Nephron progenitor cell (in vitro differentiated cells): ENCODE measurements at regions not wholly inside any gene's neighbourhood (a gene's known extent, or its start where the extent isn't known, plus 50 kb on each side); places are given as distances from the start of the nearest gene placed in this dataset.

Experiments used
- DNase-seq: peaks from one replicate; pipeline ENCODE4 v3.0.0; 2021
- H3K27ac Mint-ChIP-seq: 2 replicates; pipeline ENCODE4 v1.8.0; 2021; ENCODE audit warnings: mild to moderate bottlenecking, moderate library complexity, mixed read lengths
- H3K27me3 Mint-ChIP-seq: 2 replicates; pipeline ENCODE4 v1.8.0; 2021; ENCODE audit warnings: mild to moderate bottlenecking, low read depth, mixed read lengths; ENCODE audit not compliant: poor library complexity
- H3K36me3 Mint-ChIP-seq: 2 replicates; pipeline ENCODE4 v1.8.0; 2021; ENCODE audit warnings: low read depth, mixed read lengths
- H3K4me1 Mint-ChIP-seq: 2 replicates; pipeline ENCODE4 v1.8.0; 2021; ENCODE audit warnings: mixed read lengths
- H3K4me3 Mint-ChIP-seq: 2 replicates; pipeline ENCODE4 v1.8.0; 2021; ENCODE audit warnings: mild to moderate bottlenecking, moderate library complexity, mixed read lengths
- H3K9me3 Mint-ChIP-seq: 2 replicates; pipeline ENCODE4 v1.8.0; 2021; ENCODE audit warnings: mild to moderate bottlenecking, moderate library complexity, mixed read lengths
- TF ChIP-seq, protein P1 (sequence below): fragments of 200-600 bp; sonication (generic); IDR thresholded peaks from 2 replicates; pipeline ENCODE4 v1.5.0; 2021; ENCODE audit warnings: antibody characterized with exemption

DNA sequence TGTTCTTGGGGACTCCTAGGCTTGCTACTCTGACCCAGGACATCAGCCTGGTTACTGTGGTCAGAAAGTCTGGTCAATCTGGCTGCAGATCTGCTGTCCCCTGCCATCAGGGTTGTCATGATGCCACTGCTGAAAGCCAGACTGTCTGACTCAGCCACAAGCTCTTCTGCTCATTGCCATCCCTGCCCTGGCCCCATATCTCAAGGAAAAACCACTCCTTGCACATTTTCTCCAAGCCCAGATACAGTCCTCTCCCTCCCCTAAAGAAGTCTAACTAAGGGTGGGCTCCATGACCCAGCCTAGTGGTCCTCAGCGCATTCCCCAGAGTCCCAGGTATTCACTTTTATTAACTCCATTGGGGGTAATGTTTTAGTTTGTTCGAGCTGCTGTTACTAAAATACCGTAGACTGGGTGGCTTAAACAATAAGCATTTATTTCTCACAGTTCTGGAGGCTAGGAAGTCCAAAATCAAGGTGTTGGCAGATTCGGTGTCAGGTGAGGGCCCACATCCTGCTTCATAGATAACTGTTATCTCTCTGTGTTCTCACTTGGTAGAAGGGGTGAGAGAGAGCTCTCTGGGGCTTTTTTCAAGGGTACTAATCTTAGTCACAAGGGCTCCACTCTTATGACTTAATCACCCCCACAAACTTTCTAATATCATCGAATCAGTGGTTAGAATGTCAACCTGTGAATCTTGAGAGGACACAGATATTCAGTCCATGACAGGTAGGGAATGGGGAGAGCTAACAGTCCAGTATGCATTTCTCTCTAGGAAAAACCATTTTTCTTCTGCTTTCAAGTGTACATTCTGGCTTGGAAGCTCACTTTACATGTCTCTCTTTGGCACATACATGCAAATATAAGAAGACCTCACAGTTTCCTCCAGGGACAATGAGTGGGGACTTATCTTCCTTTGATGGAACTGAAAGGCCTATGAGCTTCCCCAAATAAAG is 94.8 kb upstream of the CXCR4 start:
- Mint-ChIP-seq H3K27me3 (peaks cover 7% of the 10 kb centered on the region), H3K4me3 (no peak overlapping the region), H3K4me1 (peaks cover 25% of the 10 kb centered on the region), H3K27ac (no peak overlapping the region), H3K36me3 (peaks cover 24% of the 10 kb centered on the region), H3K9me3 (peaks cover 44% of the 10 kb centered on the region)
- DNase-seq = no peak
- TF ChIP-seq, protein P1, sequence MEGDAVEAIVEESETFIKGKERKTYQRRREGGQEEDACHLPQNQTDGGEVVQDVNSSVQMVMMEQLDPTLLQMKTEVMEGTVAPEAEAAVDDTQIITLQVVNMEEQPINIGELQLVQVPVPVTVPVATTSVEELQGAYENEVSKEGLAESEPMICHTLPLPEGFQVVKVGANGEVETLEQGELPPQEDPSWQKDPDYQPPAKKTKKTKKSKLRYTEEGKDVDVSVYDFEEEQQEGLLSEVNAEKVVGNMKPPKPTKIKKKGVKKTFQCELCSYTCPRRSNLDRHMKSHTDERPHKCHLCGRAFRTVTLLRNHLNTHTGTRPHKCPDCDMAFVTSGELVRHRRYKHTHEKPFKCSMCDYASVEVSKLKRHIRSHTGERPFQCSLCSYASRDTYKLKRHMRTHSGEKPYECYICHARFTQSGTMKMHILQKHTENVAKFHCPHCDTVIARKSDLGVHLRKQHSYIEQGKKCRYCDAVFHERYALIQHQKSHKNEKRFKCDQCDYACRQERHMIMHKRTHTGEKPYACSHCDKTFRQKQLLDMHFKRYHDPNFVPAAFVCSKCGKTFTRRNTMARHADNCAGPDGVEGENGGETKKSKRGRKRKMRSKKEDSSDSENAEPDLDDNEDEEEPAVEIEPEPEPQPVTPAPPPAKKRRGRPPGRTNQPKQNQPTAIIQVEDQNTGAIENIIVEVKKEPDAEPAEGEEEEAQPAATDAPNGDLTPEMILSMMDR = no peak

GRCh38 chr2:136211701-136212100 is 93.8 kb upstream of the CXCR4 start:
- no peak for DNase-seq
- Mint-ChIP-seq H3K27me3 (peaks cover 7% of the 10 kb centered on the region), H3K4me1 (peaks cover 25% of the 10 kb centered on the region), H3K9me3 (peaks cover 44% of the 10 kb centered on the region), H3K36me3 (peaks cover 24% of the 10 kb centered on the region), H3K27ac (no peak overlapping the region), H3K4me3 (no peak overlapping the region)
- TF ChIP-seq, protein P1 = no peak

DNA sequence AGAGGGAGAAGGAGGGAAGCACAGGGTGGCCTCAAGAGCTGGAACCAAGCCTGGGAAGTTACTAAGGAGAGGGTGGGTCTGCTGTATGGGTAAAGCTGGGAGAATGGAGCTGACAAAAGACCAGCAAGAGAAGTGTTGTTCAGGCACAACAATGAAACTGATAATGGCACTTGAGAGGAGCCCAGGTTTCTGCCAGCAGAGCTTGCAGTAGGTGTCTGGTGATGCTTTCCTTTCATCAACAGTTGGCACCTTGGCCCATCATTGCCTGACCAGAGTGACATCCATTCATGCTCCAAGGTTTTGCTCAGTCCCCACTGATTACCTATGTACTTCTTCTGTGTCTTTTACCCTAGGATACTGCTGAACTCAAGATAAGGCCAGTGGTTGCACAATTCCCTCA is 92.9 kb upstream of the CXCR4 start:
- H3K9me3 Mint-ChIP-seq = peaks cover 49% of the 10 kb centered on the region
- DNase-seq = no peak
- TF ChIP-seq, protein P1 = no peak
- H3K27me3 Mint-ChIP-seq = peaks cover 4% of the 10 kb centered on the region
- H3K36me3 Mint-ChIP-seq = peaks cover 24% of the 10 kb centered on the region
- no peak overlapping the region for H3K27ac Mint-ChIP-seq
- no peak overlapping the region for H3K4me3 Mint-ChIP-seq
- H3K4me1 Mint-ChIP-seq = peaks cover 34% of the 10 kb centered on the region

DNA sequence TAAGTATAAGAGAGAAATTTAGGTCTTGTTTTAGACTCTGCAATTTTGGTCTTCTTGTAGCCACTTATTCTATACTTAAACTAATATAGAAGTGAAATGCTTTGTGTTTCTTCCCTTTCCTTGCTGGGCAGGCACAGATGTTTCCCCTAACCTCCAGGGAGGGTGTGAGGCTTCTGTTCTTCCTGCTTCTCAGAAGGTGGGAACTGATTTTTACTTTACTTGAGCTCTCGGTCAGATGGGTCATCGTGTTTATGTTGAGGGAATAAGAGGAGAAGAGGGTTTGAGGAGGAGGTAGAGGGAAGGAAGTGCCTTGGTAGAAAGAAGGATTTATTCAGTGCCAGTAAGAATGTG is 92.5 kb upstream of the CXCR4 start:
- TF ChIP-seq, protein P1 = no peak
- Mint-ChIP-seq H3K4me3 (no peak overlapping the region), H3K27me3 (peaks cover 4% of the 10 kb centered on the region), H3K27ac (no peak overlapping the region), H3K36me3 (peaks cover 27% of the 10 kb centered on the region), H3K9me3 (peaks cover 53% of the 10 kb centered on the region), H3K4me1 (peaks cover 34% of the 10 kb centered on the region)
- DNase-seq = no peak

- Mint-ChIP-seq H3K27ac (no peak overlapping the region), H3K9me3 (peaks cover 57% of the 10 kb centered on the region), H3K27me3 (peaks cover 4% of the 10 kb centered on the region), H3K4me1 (peaks cover 34% of the 10 kb centered on the region), H3K4me3 (no peak overlapping the region), H3K36me3 (peaks cover 30% of the 10 kb centered on the region)
- DNase-seq = no peak
- TF ChIP-seq, protein P1 = no peak
Measured at GRCh38 chr2:136209561-136210454, 91.9 kb upstream of the CXCR4 start.
